ENCODE measurements at regions not wholly inside any gene's neighbourhood (a gene's known extent, or its start where the extent isn't known, plus 50 kb on each side); places are given as distances from the start of the nearest gene placed in this dataset.
"Not testable (repeated sequence)": the region's sequence is repeated elsewhere in the genome, so short reads cannot be mapped to it uniquely, and the experiment has no call there.

GRCh38 chr1:96865731-96866685 lies 144.4 kb downstream of the PTBP2 start:
- peak; percentile 100 for DNase-seq

DNA sequence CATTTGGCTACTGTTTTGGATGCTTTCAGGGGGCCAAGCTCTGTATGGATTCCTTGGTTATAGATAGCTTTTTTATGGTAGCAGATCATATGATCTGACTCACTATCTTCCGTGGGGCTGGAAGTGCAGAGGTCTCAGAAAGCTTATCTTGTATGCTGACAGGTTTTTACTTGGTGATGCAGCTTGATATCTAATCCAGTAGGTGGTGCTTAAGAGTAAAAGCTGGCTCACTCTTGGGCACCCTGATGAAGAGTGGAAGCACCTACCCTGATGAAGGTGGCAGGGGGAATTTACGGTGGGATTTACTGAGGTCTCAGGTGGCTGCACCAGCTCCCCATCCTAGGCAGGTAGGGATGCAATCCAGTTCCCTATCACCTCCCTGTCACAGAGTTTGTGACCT lies 151.2 kb downstream of the PTBP2 start:
- no peak for DNase-seq

- no peak for DNase-seq
Observed at GRCh38 chr1:96878640-96879039, 157.1 kb downstream of the PTBP2 start.

DNA sequence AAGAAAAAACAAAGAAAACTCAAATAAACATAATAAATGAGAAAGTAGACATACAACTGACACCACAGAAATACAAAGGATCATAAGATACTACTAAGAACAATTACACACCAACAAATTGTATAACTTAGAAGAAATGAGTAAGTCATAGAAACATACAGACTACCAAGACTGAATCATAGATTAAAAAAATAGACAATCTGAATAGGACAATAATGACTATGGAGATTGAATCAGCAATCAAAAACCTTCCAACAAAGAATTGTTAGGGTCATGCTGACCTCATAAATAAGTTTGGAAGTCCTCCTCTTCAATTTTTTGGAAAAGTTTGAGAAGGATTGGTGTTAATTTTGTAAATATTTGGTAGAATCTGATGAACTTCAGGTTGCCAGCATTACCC lies 159.0 kb downstream of the PTBP2 start:
- DNase-seq: peak; percentile 43

- no peak for DNase-seq
Observed at GRCh38 chr1:96882096-96882495, 160.5 kb downstream of the PTBP2 start.

GRCh38 chr1:96886474-96886873 lies 164.9 kb downstream of the PTBP2 start:
- no peak for DNase-seq

- peak; percentile 35 for DNase-seq
Observed at GRCh38 chr1:96887501-96887900, 165.9 kb downstream of the PTBP2 start.

DNA sequence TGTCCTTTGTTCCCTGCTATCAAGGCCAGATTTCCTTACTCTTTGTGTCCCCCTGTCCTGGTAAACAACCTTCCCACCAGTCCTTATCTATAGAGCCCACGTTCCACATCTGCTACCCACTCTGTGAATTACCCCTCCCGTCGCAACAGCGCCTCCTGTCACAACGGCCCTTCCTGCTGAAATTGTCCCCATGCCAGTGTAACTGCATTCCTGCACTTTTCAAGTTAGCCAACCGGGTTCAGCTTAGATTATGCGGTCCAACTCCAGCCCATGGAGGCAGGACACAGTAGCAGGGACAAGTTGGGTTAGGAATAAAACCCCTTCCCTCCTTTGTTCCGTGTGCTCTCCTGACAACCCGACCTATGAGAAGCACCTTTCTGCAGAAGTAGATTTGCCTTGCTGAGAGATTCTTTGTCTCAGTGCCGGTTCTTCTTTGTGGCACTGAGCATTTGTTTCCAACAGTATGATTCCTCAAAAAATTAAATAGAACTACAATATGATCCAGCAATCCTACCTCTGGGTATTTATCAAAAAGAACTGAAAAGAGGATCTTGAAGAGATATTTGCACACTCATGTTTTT lies 180.3 kb downstream of the PTBP2 start:
- DNase-seq: no peak

DNA sequence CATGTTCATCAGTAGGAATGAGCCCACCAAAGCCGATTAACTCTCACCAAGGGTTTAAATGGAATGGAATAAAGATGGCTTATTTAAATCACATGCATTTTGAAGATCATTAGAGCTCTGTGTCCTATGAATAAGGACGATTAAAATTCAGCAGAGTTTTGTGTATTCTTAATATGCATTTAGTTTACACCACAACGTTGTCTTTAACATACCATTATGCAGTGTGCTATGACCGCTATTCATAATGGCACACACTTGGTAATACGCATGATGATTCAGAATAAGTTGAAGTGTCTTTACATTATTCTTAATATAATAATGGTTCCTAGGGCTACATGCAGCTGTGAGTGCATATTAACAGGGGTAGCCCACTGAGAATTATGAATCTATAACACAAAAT lies 190.7 kb downstream of the PTBP2 start:
- no peak for DNase-seq

- not testable (repeated sequence) for DNase-seq
Observed at GRCh38 chr1:96915701-96916100, 194.1 kb downstream of the PTBP2 start.

GRCh38 chr1:96918406-96918805 lies 196.8 kb downstream of the PTBP2 start:
- peak; percentile 22 for DNase-seq

DNA sequence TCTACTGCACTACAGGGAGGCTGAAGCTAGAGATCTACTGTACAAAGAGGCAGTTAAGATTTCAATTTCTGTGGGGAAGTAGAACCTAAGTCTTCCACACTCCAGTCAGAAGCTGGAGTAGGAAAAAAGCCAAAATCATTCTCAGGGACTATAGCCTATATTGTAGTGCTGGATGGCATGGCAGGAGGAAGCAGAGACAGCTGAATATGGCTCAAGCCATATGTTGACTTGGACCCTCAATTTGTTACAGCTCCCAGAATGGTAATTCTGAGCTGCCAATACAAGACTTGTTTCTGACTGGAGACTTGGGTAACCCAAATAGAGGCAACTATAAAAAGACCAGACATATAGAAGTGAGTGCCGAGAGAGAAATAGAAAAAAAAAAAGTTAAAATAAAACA lies 200.6 kb downstream of the PTBP2 start:
- no peak for DNase-seq

GRCh38 chr1:96923753-96924152 lies 202.2 kb downstream of the PTBP2 start:
- DNase-seq: no peak

DNA sequence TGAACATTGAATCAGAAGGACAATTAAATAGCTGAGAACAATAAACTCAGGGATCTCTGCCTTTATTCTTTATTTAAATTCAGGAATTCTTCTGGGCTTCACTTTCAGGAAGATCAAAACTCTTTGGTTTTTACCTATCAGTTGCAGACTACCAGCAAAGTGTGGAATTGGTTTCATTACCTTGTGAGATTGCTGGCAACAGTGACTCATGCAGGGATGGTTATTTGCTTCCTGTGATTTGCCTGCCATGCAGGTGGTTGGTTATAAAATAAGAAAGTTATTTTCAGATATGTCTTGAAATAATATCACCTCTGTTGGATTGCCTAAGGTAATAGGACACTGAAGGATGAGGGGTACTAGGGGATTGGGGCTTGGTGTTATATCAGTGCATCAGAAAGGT lies 204.6 kb downstream of the PTBP2 start:
- no peak for DNase-seq

DNA sequence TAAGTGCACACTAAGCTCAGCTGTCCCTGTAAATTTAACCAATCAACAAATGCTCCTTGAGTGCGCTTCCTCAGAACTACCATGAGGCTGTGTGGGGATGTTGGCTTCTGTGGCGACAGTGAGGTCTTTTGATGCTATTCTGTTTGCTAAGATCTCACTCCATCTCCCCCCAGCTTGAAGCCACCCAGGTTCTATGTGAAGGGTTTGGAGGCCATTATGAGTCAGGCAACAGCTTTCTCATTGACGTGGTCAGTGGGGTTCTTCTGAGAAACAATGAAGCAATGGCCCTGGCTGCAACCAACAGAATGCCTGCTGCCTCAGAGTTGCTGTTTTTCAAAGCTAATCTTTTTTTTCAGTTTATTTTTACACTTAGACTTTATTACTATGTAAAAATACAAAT lies 205.5 kb downstream of the PTBP2 start:
- peak; percentile 57 for DNase-seq

DNA sequence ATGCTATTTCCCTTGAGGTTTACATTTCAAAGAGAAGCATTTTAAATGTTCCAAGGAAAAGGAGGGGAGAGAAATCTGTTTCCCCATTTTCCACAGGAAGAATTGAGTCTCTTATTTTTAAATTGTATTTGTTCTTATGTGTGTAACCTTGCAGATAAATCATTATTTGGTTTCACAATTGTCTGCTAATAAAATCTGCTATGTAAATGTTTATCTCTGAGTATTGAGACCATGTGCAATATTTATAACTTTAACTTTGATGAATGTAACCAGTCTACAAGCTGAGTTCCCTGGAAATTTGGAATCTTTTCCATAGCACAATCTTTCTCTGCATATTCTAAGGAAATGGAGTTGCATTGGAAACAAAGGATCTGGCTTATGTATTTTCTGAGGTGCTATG lies 209.6 kb downstream of the PTBP2 start:
- DNase-seq: no peak

GRCh38 chr1:96934282-96934681 lies 212.7 kb downstream of the PTBP2 start:
- no peak for DNase-seq

- no peak for DNase-seq
Observed at GRCh38 chr1:96944432-96945092, 223.0 kb downstream of the PTBP2 start.

DNA sequence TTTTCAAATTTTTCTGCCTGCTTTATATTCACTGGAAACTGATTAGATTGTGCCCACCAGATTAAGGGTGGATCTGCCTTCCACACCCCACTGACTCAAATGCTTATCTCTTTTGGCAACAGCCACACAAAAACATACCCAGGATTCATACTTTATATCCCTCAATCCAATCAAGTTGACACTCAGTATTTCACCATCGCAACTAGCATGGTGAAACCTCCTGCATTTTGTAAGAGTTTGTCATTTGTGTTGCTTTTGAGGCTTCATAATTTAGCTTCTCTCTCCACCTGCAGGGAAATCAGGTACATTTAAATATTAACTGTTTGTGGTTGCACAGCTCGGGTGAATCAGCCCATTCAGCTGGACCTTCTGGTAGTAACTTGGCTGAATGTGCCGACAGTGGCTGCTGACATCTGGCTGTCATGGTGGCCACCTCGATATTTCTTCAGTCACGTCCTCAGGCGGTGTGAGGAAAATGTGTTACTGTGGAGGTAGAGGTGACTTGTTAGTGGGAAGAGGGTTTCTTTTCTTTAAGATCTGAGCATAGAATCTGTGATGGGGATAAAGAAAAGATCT lies 224.0 kb downstream of the PTBP2 start:
- no peak for DNase-seq

- no peak for DNase-seq
Observed at GRCh38 chr1:96955307-96956012, 233.9 kb downstream of the PTBP2 start.

- DNase-seq: no peak
Observed at GRCh38 chr1:96962216-96962615, 240.6 kb downstream of the PTBP2 start.

DNA sequence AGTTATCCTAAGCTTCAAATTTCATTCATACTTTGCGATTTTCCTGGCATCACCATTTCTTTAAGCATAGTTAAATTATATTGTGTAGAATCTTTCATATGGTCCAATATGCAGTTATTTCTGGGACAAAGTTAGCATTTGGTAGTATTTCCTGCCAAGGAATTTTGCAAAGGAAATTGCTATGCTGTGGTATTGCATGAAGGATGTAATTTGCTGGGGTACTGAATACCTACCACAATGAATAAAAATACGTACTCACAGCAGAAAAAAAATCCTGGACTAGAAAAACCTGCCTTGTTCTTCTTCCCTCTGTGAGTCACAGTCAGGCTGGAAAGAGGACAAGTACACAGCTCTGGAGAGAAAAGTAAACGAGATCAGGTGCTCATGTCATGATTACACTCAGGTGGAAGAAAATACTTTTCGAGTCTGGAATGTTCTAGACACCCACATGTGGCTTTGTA lies 241.2 kb downstream of the PTBP2 start:
- DNase-seq: no peak

- no peak for DNase-seq
Observed at GRCh38 chr1:96964761-96965160, 243.2 kb downstream of the PTBP2 start.
